GM23338 (cell line): ENCODE measurements at regions not wholly inside any gene's neighbourhood (a gene's known extent, or its start where the extent isn't known, plus 50 kb on each side); places are given as distances from the start of the nearest gene placed in this dataset.

Source experiments
- ATAC-seq: fragments of 200-7000 bp; cut with Tn5 transposase; 3 replicates; pipeline ENCODE4 v1.9.1; 2020
- DNase-seq: peaks from one replicate; pipeline ENCODE4 v3.0.0-alpha.2; 2015; ENCODE audit warnings: low spot score
- H2AFZ ChIP-seq: fragments of 200-600 bp; sonication (generic); 2 replicates; pipeline ENCODE4 v1.8.0; 2016; ENCODE audit warnings: antibody characterized with exemption, mild to moderate bottlenecking, moderate library complexity
- H3F3A ChIP-seq: fragments of 200-600 bp; sonication (generic); replicated peaks from 2 replicates; pipeline ENCODE4 v1.8.0; 2017; ENCODE audit warnings: antibody characterized with exemption, mixed run types, low read depth
- H3K27ac ChIP-seq: fragments of 200-600 bp; sonication (generic); 2 replicates; pipeline ENCODE4 v1.6.1; 2016; ENCODE audit warnings: low read depth
- H3K27me3 ChIP-seq: fragments of 200-600 bp; sonication (generic); 2 replicates; pipeline ENCODE4 v1.8.0; 2016; ENCODE audit warnings: mild to moderate bottlenecking, mixed run types, moderate library complexity; ENCODE audit not compliant: insufficient read depth
- H3K36me3 ChIP-seq: fragments of 200-600 bp; sonication (generic); 2 replicates; pipeline ENCODE4 v1.8.0; 2016; ENCODE audit warnings: mild to moderate bottlenecking; ENCODE audit not compliant: insufficient read depth
- H3K4me1 ChIP-seq: fragments of 200-600 bp; sonication (generic); 2 replicates; pipeline ENCODE4 v1.8.0; 2016; ENCODE audit warnings: mild to moderate bottlenecking, moderate library complexity; ENCODE audit not compliant: insufficient read depth
- H3K4me2 ChIP-seq: fragments of 200-600 bp; sonication (generic); 2 replicates; pipeline ENCODE4 v1.7.1; 2017; ENCODE audit warnings: mixed run types
- H3K4me3 ChIP-seq: fragments of 200-600 bp; sonication (generic); 2 replicates; pipeline ENCODE4 v1.6.1; 2016; ENCODE audit warnings: mixed run types
- H3K79me2 ChIP-seq: fragments of 200-600 bp; sonication (generic); replicated peaks from 2 replicates; pipeline ENCODE4 v1.8.0; 2017; ENCODE audit warnings: mild to moderate bottlenecking; ENCODE audit not compliant: insufficient read depth
- H3K9me2 ChIP-seq: fragments of 200-600 bp; sonication (generic); 2 replicates; pipeline ENCODE4 v1.8.0; 2017; ENCODE audit not compliant: insufficient read depth
- H4K20me1 ChIP-seq: fragments of 200-600 bp; sonication (generic); replicated peaks from 2 replicates; pipeline ENCODE4 v1.8.0; 2017; ENCODE audit warnings: mild to moderate bottlenecking; ENCODE audit not compliant: insufficient read depth
- H3K27ac Mint-ChIP-seq: 2 replicates; pipeline ENCODE4 v1.8.0; 2020; ENCODE audit warnings: inconsistent platforms, mild to moderate bottlenecking, moderate library complexity, mixed read lengths
- H3K27me3 Mint-ChIP-seq: 3 replicates; pipeline ENCODE4 v1.8.0; 2022; ENCODE audit warnings: low read depth, mild to moderate bottlenecking, moderate library complexity, mixed read lengths, inconsistent platforms; ENCODE audit not compliant: insufficient read depth, poor library complexity
- H3K36me3 Mint-ChIP-seq: 3 replicates; pipeline ENCODE4 v1.8.0; 2021; ENCODE audit warnings: low read depth, mild to moderate bottlenecking, inconsistent platforms, moderate library complexity, mixed read lengths
- H3K4me1 Mint-ChIP-seq: 3 replicates; pipeline ENCODE4 v1.8.0; 2020; ENCODE audit warnings: mild to moderate bottlenecking, inconsistent platforms, mixed read lengths
- H3K4me3 Mint-ChIP-seq: 3 replicates; pipeline ENCODE4 v1.8.0; 2021; ENCODE audit warnings: moderate library complexity, mild to moderate bottlenecking, inconsistent platforms, mixed read lengths
- H3K9me3 Mint-ChIP-seq: 3 replicates; pipeline ENCODE4 v1.8.0; 2020; ENCODE audit warnings: moderate library complexity, mild to moderate bottlenecking, inconsistent platforms, mixed read lengths
- CREB1 ChIP-seq: fragments of 250-450 bp; sonication (Bioruptor Pico); IDR thresholded peaks from 2 replicates; pipeline ENCODE4 v1.5.0; 2020; ENCODE audit warnings: low read depth, mild to moderate bottlenecking, moderate library complexity
- EZH2 ChIP-seq: fragments of 200-600 bp; sonication (generic); IDR thresholded peaks from one replicate; pipeline ENCODE4 v1.8.0; 2017; ENCODE audit warnings: antibody characterized with exemption, mild to moderate bottlenecking, low read depth; ENCODE audit not compliant: unreplicated experiment
- POLR2AphosphoS5 ChIP-seq: IDR thresholded peaks from 2 replicates; pipeline ENCODE4 v1.6.1; 2016; ENCODE audit warnings: antibody characterized with exemption, low read depth
- ZNF462 ChIP-seq: fragments of 250-450 bp; sonication (Bioruptor Pico); IDR thresholded peaks from 2 replicates; pipeline ENCODE4 v1.5.0; 2020; ENCODE audit warnings: mild to moderate bottlenecking, moderate library complexity

- no peaks in the 10 kb centered on the region for H3K27me3 ChIP-seq
- no peak for DNase-seq
- H3K27me3 Mint-ChIP-seq = peaks cover 9% of the 10 kb centered on the region
Observed at GRCh38 chr11:134883484-134883883, 471.4 kb upstream of the B3GAT1 start.

More at GRCh38 chr11:134883484-134883883, 471.4 kb upstream of the B3GAT1 start:
- Mint-ChIP-seq H3K27ac (no peak overlapping the region), H3K9me3 (no peaks in the 10 kb centered on the region), H3K4me1 (peaks cover 5% of the 10 kb centered on the region; the same call in 1 of the 3 replicates), H3K4me3 (no peak overlapping the region), H3K36me3 (no peaks in the 10 kb centered on the region)
- Histone ChIP-seq H3K27ac (no peak overlapping the region), H2AFZ (peak overlapping the region; percentile 1; the same call in 1 of the 2 replicates), H3K79me2 (no peaks in the 10 kb centered on the region), H3K9me2 (no peaks in the 10 kb centered on the region), H3F3A (no peaks in the 10 kb centered on the region), H4K20me1 (no peaks in the 10 kb centered on the region), H3K4me1 (peaks cover 6% of the 10 kb centered on the region), H3K4me3 (no peak overlapping the region), H3K4me2 (no peak overlapping the region), H3K36me3 (no peaks in the 10 kb centered on the region)
- ATAC-seq = peak; percentile 38; the same call in 2 of the 3 replicates
- TF ChIP-seq ZNF462 (CRISPR knock-in tag) = no peak
- TF ChIP-seq POLR2AphosphoS5 = no peak
- no peak for TF ChIP-seq EZH2
- TF ChIP-seq CREB1 (CRISPR knock-in tag) = no peak
